OCI-LY7 (cell line): ENCODE measurements at regions not wholly inside any gene's neighbourhood (a gene's known extent, or its start where the extent isn't known, plus 50 kb on each side); places are given as distances from the start of the nearest gene placed in this dataset.

Experiments
- BruUV-seq: library from RNA; stranded (reverse); fragments of 400-500 nt; replicated peaks from 2 replicates; lab custom pipeline; 2021; lab: Mats Ljungman, UMichigan
- CTCF ChIA-PET: fragments of 300-600 bp; sonication (Branson Sonifier 250); formaldehyde crosslinking; loops from one replicate; lab custom pipeline; 2022; ENCODE audit warnings: antibody characterized with exemption; ENCODE audit not compliant: unreplicated experiment; lab: Charles Lee
- POLR2A ChIA-PET: fragments of 300-600 bp; sonication (Branson Sonifier 250); formaldehyde crosslinking; loops from one replicate; lab custom pipeline; 2022; ENCODE audit warnings: antibody characterized with exemption; lab: Charles Lee
- DNase-seq: peaks from one replicate; pipeline ENCODE4 v3.0.0-alpha.2; 2015; ENCODE audit warnings: low spot score
- H2AFZ ChIP-seq: fragments of 200-600 bp; sonication (generic), shearing (Covaris generic); 2 replicates; pipeline ENCODE4 v1.6.1; 2014; ENCODE audit warnings: mild to moderate bottlenecking, antibody characterized with exemption, low read length, moderate library complexity
- H3K27ac ChIP-seq: fragments of 200-600 bp; sonication (generic); 2 replicates; pipeline ENCODE4 v1.5.1; 2014; ENCODE audit warnings: mixed run types, low read depth, mild to moderate bottlenecking, moderate library complexity, low read length, inconsistent platforms; ENCODE audit not compliant: poor library complexity, severe bottlenecking
- H3K36me3 ChIP-seq: fragments of 200-600 bp; sonication (generic); 2 replicates; pipeline ENCODE4 v1.6.1; 2014; ENCODE audit warnings: mild to moderate bottlenecking, antibody characterized with exemption, low read length, moderate library complexity, mixed read lengths; ENCODE audit not compliant: insufficient read depth
- H3K4me1 ChIP-seq: fragments of 200-600 bp; sonication (generic); 2 replicates; pipeline ENCODE4 v1.5.1; 2014; ENCODE audit warnings: mild to moderate bottlenecking, low read length; ENCODE audit not compliant: insufficient read depth, poor library complexity, severe bottlenecking
- H3K4me2 ChIP-seq: fragments of 200-600 bp; sonication (generic); 2 replicates; pipeline ENCODE4 v1.6.1; 2014; ENCODE audit warnings: mild to moderate bottlenecking, low read length
- H3K4me3 ChIP-seq: fragments of 200-600 bp; sonication (generic); 2 replicates; pipeline ENCODE4 v1.5.1; 2014; ENCODE audit warnings: mild to moderate bottlenecking, low read depth, low read length; ENCODE audit not compliant: poor library complexity, severe bottlenecking
- H3K79me2 ChIP-seq: fragments of 200-600 bp; sonication (generic); 2 replicates; pipeline ENCODE4 v1.6.1; 2016; ENCODE audit warnings: low read depth, mild to moderate bottlenecking, low read length, moderate library complexity, mixed read lengths; ENCODE audit not compliant: insufficient read depth
- H3K9me2 ChIP-seq: fragments of 200-600 bp; sonication (generic); 2 replicates; pipeline ENCODE4 v1.6.1; 2016; ENCODE audit warnings: mild to moderate bottlenecking, low read length, mixed read lengths; ENCODE audit not compliant: insufficient read depth
- H3K9me3 ChIP-seq: fragments of 200-600 bp; sonication (generic); 2 replicates; pipeline ENCODE4 v1.6.1; 2014; ENCODE audit warnings: mild to moderate bottlenecking, mixed run types, low read length, mixed read lengths
- H4K20me1 ChIP-seq: fragments of 200-600 bp; sonication (generic); 2 replicates; pipeline ENCODE4 v1.6.1; 2014; ENCODE audit warnings: mild to moderate bottlenecking, antibody characterized with exemption, low read length, moderate library complexity, mixed read lengths; ENCODE audit not compliant: insufficient read depth
- CTCF ChIP-seq: fragments of 200-600 bp; sonication (generic); conservative IDR thresholded peaks from 2 replicates; pipeline ENCODE4 v1.5.1; 2014; ENCODE audit warnings: mild to moderate bottlenecking, antibody characterized with exemption, low read length, moderate library complexity, mixed read lengths
- EZH2phosphoT487 ChIP-seq: fragments of 200-600 bp; sonication (generic); IDR thresholded peaks from 2 replicates; pipeline ENCODE4 v1.6.1; 2018; ENCODE audit warnings: low read depth, borderline replicate concordance, mild to moderate bottlenecking, mixed run types, antibody characterized with exemption, low read length, moderate library complexity, mixed read lengths
- intact Hi-C: fragments of 100-400 bp; cut with micrococcal nuclease; formaldehyde crosslinking; loops from one replicate; pipeline ENCODE4 v1.10.0; 2022; ENCODE audit not compliant: unreplicated experiment

GRCh38 chr4:17286752-17287460, 225.0 kb downstream of the QDPR start:
- POLR2A ChIA-PET, result interaction anchor here (0.6 to 1.0 kb wide), 3 partner anchors 22 to 268 kb away, joined by 3 to 4 read pairs (median 3); no protein-coding TSS in a partner anchor

DNA sequence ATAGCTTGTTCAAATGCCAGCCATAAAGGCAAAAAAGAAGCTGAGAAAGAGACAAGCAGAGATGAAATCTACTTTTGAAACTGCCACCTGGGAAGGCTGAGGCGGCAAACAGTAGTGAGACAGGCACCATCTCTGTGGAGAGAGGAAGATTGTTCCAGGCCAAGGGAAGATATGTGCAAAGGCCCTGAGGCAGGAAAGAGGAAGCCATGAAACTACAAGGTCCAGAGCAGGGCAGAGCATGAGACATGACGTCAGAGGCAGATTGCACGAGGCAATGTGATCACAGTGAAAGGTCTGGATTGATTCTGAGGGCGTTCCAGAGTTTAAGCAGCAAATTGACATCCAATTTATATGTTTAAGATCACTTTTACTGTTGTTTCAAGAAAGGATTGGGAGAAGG, 226.1 kb downstream of the QDPR start:
- no peaks in the 10 kb centered on the region for H3K9me2 ChIP-seq
- TF ChIP-seq CTCF (no peak), EZH2phosphoT487 (no peak)
- H2AFZ ChIP-seq, result no peak overlapping the region
- no peak overlapping the region for H3K4me3 ChIP-seq
- no peaks in the 10 kb centered on the region for H4K20me1 ChIP-seq
- intact Hi-C loops, result no loop called here
- H3K36me3 ChIP-seq, result no peaks in the 10 kb centered on the region
- H3K4me1 ChIP-seq, result no peaks in the 10 kb centered on the region
- no peak for DNase-seq
- ChIA-PET POLR2A (interaction anchor here (0.6 to 1.3 kb wide), 4 partner anchors 15 to 275 kb away, joined by 3 read pairs; no protein-coding TSS in a partner anchor), CTCF (no interaction called here)
- H3K27ac ChIP-seq, result no peak overlapping the region
- no peaks in the 10 kb centered on the region for H3K79me2 ChIP-seq
- BruUV-seq, result no TSS peak
- H3K9me3 ChIP-seq, result no peaks in the 10 kb centered on the region
- no peak overlapping the region for H3K4me2 ChIP-seq

More at GRCh38 chr4:17286752-17287460, 225.0 kb downstream of the QDPR start:
- CTCF ChIA-PET, result no interaction called here
- Histone ChIP-seq H3K9me2 (no peaks in the 10 kb centered on the region), H3K27ac (no peak overlapping the region), H3K9me3 (no peaks in the 10 kb centered on the region), H2AFZ (no peak overlapping the region), H3K79me2 (no peaks in the 10 kb centered on the region), H3K36me3 (no peaks in the 10 kb centered on the region), H3K4me1 (no peaks in the 10 kb centered on the region), H3K4me3 (no peak overlapping the region), H3K4me2 (no peak overlapping the region), H4K20me1 (no peaks in the 10 kb centered on the region)
- BruUV-seq, result no TSS peak
- TF ChIP-seq EZH2phosphoT487 (no peak), CTCF (no peak)
- DNase-seq, result no peak
- intact Hi-C loops, result no loop called here
